AG10803 (cell line): ENCODE measurements at regions not wholly inside any gene's neighbourhood (a gene's known extent, or its start where the extent isn't known, plus 50 kb on each side); places are given as distances from the start of the nearest gene placed in this dataset.

Source experiments
- DNase-seq: peaks from one replicate; pipeline ENCODE4 v3.0.0; 2010; ENCODE audit warnings: low read depth
- H3K4me3 ChIP-seq: 2 replicates; pipeline ENCODE4 v1.5.1; 2011; ENCODE audit warnings: mild to moderate bottlenecking, low read length, control low read depth
- CTCF ChIP-seq: conservative IDR thresholded peaks from 2 replicates; pipeline ENCODE4 v1.5.1; 2011; ENCODE audit warnings: mild to moderate bottlenecking, low read length, control low read depth, inconsistent platforms

- no peak for DNase-seq
- no peak for TF ChIP-seq CTCF
- H3K4me3 ChIP-seq: no peak overlapping the region
Measured at GRCh38 chr3:118108769-118109168, 925.9 kb downstream of the IGSF11 start.

GRCh38 chr3:118110211-118110610 is 924.4 kb downstream of the IGSF11 start:
- H3K4me3 ChIP-seq: no peak overlapping the region
- no peak for TF ChIP-seq CTCF
- DNase-seq: no peak

- no peak for TF ChIP-seq CTCF
- no peak for DNase-seq
- H3K4me3 ChIP-seq: no peak overlapping the region
Measured at GRCh38 chr3:118116991-118117390, 917.7 kb downstream of the IGSF11 start.

- TF ChIP-seq CTCF: no peak
- no peak for DNase-seq
- no peak overlapping the region for H3K4me3 ChIP-seq
Measured at GRCh38 chr3:118126751-118127150, 907.9 kb downstream of the IGSF11 start.

- DNase-seq: no peak
- no peak for TF ChIP-seq CTCF
- no peak overlapping the region for H3K4me3 ChIP-seq
Measured at GRCh38 chr3:118127992-118128391, 906.7 kb downstream of the IGSF11 start.

- no peak overlapping the region for H3K4me3 ChIP-seq
- no peak for DNase-seq
- no peak for TF ChIP-seq CTCF
Measured at GRCh38 chr3:118128886-118129285, 905.8 kb downstream of the IGSF11 start.

- no peak for TF ChIP-seq CTCF
- DNase-seq: no peak
- H3K4me3 ChIP-seq: no peak overlapping the region
Measured at GRCh38 chr3:118137778-118138177, 896.9 kb downstream of the IGSF11 start.
